ENCODE measurements at regions not wholly inside any gene's neighbourhood (a gene's known extent, or its start where the extent isn't known, plus 50 kb on each side); places are given as distances from the start of the nearest gene placed in this dataset.

- no peak overlapping the region for H3K9ac ChIP-seq (ENCODE audit: insufficient read depth in 1 of 2, low read depth in 2 of 2, low read length in 2 of 2)
- no peak for DNase-seq (ENCODE audit: extremely low read depth in 1 of 4, low spot score in 3 of 4)
- H3K79me2 ChIP-seq (ENCODE audit: control insufficient read depth, insufficient read depth, low read length): no peaks in the 10 kb centered on the region
- H3K9me3 ChIP-seq (replicated peaks; ENCODE audit: control insufficient read depth, insufficient read depth, low read depth, low read length): no peaks in the 10 kb centered on the region
- H3K4me1 ChIP-seq (replicated peaks in 1 of 2; ENCODE audit: control insufficient read depth in 2 of 2, insufficient read depth in 2 of 2, low read length in 2 of 2): no peaks in the 10 kb centered on the region
- H3K36me3 ChIP-seq (ENCODE audit: control insufficient read depth, insufficient read depth, low read length): no peaks in the 10 kb centered on the region
- no peak overlapping the region for H3K4me3 ChIP-seq
- no peak for TF ChIP-seq ZBTB33 (CRISPR knock-in tag; IDR thresholded peaks at IDR 0.05)
- no peak for TF ChIP-seq ZKSCAN8 (CRISPR knock-in tag; IDR thresholded peaks at IDR 0.05)
- TF ChIP-seq ZNF12 (CRISPR knock-in tag; IDR thresholded peaks at IDR 0.05): no peak
- no peak for TF ChIP-seq HDAC8 (tag; IDR thresholded peaks at IDR 0.05)
- no peak for TF ChIP-seq RUNX1 (IDR thresholded peaks at IDR 0.05; ENCODE audit: low read depth)
- TF ChIP-seq KHSRP (IDR thresholded peaks at IDR 0.05): no peak
- no peak for TF ChIP-seq SFPQ (IDR thresholded peaks at IDR 0.05; ENCODE audit: low read depth, low read length)
- TF ChIP-seq HOMEZ (CRISPR knock-in tag; IDR thresholded peaks at IDR 0.05): no peak
- H3K27me3 ChIP-seq (ENCODE audit: control insufficient read depth in 2 of 2, insufficient read depth in 2 of 2, low read length in 2 of 2): no peaks in the 10 kb centered on the region
- no peaks in the 10 kb centered on the region for H4K20me1 ChIP-seq (replicated peaks; ENCODE audit: control insufficient read depth, insufficient read depth, low read length)
- no peaks in the 10 kb centered on the region for H3K9me1 ChIP-seq (ENCODE audit: control insufficient read depth, insufficient read depth, low read length)
- ChIA-PET CTCF (ENCODE audit: low intra/inter-chr PET ratio) (no interaction called here), POLR2A (no interaction called here)
- in situ Hi-C loops (cut with MboI) (no loop called here), intact Hi-C loops (cut with micrococcal nuclease) (no loop called here)
- no TSS peak for BruUV-seq (replicated peaks)
- H2AFZ ChIP-seq (ENCODE audit: low read depth, low read length): no peak overlapping the region
- no peak for FAIRE-seq
- no peak for ATAC-seq
- no peak overlapping the region for H3K27ac ChIP-seq (ENCODE audit: extremely low read depth, low read depth, low read length)
- H3K4me2 ChIP-seq (ENCODE audit: insufficient read depth, low read length): no peak overlapping the region
Measured at GRCh38 chr7:125830743-125831142, 901.1 kb upstream of the POT1 start.
